Esophagus (tissue), 2 donors: ENCODE measurements at regions not wholly inside any gene's neighbourhood (a gene's known extent, or its start where the extent isn't known, plus 50 kb on each side); places are given as distances from the start of the nearest gene placed in this dataset.
A peak's percentile ranks its signal among the peaks of the same experiment; 100 is the strongest.

ENCODE experiments used
- H3K27ac ChIP-seq, 2 donors: one replicate each; pipeline ENCODE4 v1.5.1; 2013; ENCODE audit warnings: low read depth in 2 of 2, mild to moderate bottlenecking in 2 of 2, inconsistent platforms in 1 of 2, low read length in 1 of 2, moderate library complexity in 1 of 2
- H3K27me3 ChIP-seq, 2 donors: one replicate each; pipeline ENCODE4 v1.6.1; 2013; ENCODE audit warnings: low read length in 2 of 2, control low read depth in 1 of 2, mild to moderate bottlenecking in 1 of 2; ENCODE audit not compliant: insufficient read depth in 2 of 2, control insufficient read depth in 1 of 2
- H3K36me3 ChIP-seq, 2 donors: one replicate each; pipeline ENCODE4 v1.6.1; 2013; ENCODE audit warnings: low read length in 1 of 2; ENCODE audit not compliant: control insufficient read depth in 2 of 2, insufficient read depth in 2 of 2
- H3K4me1 ChIP-seq, 2 donors: one replicate each; pipeline ENCODE4 v1.6.1; 2013; ENCODE audit warnings: low read length in 1 of 2; ENCODE audit not compliant: control insufficient read depth in 2 of 2, insufficient read depth in 2 of 2
- H3K4me3 ChIP-seq, 2 donors: one replicate each; pipeline ENCODE4 v1.5.1; 2013; ENCODE audit warnings: low read length in 2 of 2, mild to moderate bottlenecking in 2 of 2, low read depth in 1 of 2, moderate library complexity in 1 of 2
- H3K9me3 ChIP-seq, 2 donors: one replicate each; pipeline ENCODE4 v1.6.1; 2013; ENCODE audit warnings: mild to moderate bottlenecking in 2 of 2, low read depth in 1 of 2, low read length in 1 of 2, moderate library complexity in 1 of 2; ENCODE audit not compliant: control insufficient read depth in 2 of 2, insufficient read depth in 1 of 2
- WGBS, 2 donors: extraction: QIAGEN DNeasy Blood & Tissue Kit; methylation state at CpG; one replicate each; pipeline ENCODE4 v1.1.7; 2013; 5-methylcytosine and 5-hydroxymethylcytosine counted together
- donor health status: healthy with polysubstance abuse.
- donor health status: Bipolar disorder and iron deficiency.

DNA sequence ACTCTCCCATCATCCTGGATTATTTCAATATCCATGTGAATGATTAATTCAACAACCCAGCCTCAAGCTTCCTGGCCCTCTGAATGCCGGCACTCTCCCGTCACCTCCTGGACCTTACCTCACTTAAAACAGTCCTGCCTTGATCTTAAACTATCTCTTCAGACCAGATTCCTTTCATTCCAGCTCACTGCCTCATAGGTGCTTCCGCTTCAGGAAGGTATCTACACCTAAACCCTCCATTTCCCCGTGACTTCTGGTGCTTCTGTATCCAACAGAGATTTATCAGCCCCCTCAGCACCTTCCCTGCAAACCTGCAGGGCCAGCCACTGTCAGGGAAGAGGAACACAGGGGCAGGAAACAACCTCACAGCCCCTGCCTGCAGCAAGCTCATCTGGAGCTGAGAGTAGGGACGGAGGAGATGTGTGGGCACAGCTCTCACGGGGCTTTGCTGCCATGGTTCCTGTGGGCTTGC is 98.9 kb upstream of the TJP1 start:
- H3K36me3 ChIP-seq, result no peaks in the 10 kb centered on the region
- 58 to 72% methylated on average over 6 of the region's 6 CpGs for WGBS, 2 donors
- H3K27me3 ChIP-seq, result no peaks in the 10 kb centered on the region
- H3K4me1 ChIP-seq, result peaks cover 2 to 3% of the 10 kb centered on the region in 2 donors
- H3K4me3 ChIP-seq, result no peak overlapping the region
- H3K27ac ChIP-seq, result peak overlapping the region in 1 of 2 donors; percentile 68
- H3K9me3 ChIP-seq, result no peaks in the 10 kb centered on the region

DNA sequence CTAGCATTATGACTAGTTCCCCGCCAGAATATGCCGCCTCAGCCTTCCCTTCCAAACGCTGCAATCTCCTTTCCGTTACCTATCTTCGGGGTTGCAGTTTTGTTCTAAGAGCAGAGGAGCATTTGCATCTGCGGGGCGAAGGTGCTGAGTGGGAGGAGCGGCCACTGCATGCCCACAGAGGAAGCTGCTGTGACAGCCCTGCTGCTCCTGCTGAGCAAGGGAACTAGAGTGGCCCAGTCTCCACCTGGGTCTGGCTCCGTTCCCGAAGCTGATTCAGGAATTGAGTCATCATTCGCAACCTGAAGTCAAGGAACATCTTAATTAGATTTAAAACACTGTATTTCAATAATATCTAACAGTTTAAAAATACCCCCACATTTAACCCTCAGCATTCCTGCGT is 98.2 kb upstream of the TJP1 start:
- H3K36me3 ChIP-seq, result no peaks in the 10 kb centered on the region
- no peak overlapping the region for H3K4me3 ChIP-seq
- H3K27me3 ChIP-seq, result no peaks in the 10 kb centered on the region
- H3K4me1 ChIP-seq, result peaks cover 2% of the 10 kb centered on the region in 2 donors
- H3K9me3 ChIP-seq, result no peaks in the 10 kb centered on the region
- H3K27ac ChIP-seq, result peak overlapping the region in 1 of 2 donors; percentile 9
- 60 to 67% methylated on average over 12 of the region's 12 CpGs for WGBS, 2 donors

DNA sequence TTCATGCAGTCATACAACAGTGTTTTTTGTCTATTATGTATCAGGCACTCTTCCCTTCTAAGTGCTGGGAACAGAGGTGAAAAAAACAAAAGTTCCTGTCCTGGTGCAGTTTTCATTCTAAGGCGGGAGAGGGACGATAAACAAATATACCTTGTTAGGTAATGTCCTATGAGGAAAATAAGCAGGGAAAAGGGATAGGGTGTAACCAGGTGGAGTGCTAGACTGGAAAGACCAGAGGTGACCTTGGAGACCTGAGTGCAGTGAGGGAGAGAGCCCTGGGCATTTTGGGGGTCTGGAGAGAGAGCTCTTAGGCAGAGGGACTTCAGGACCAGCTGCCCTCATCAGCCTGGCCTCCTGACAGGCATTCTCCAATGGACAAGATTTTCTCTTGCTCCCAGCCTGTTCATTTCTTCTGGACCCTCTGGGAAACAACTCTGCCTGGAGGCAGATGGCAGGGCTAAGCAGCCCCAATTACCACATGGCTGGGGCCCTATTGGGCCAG is 97.2 kb upstream of the TJP1 start:
- Histone ChIP-seq H3K9me3 (no peaks in the 10 kb centered on the region), H3K36me3 (no peaks in the 10 kb centered on the region), H3K27me3 (no peaks in the 10 kb centered on the region), H3K27ac (peak overlapping the region in 1 of 2 donors; percentile 9), H3K4me1 (peaks cover 2 to 3% of the 10 kb centered on the region in 2 donors), H3K4me3 (no peak overlapping the region)
- 91 to 92% methylated on average over 2 of the region's 2 CpGs for WGBS, 2 donors

DNA sequence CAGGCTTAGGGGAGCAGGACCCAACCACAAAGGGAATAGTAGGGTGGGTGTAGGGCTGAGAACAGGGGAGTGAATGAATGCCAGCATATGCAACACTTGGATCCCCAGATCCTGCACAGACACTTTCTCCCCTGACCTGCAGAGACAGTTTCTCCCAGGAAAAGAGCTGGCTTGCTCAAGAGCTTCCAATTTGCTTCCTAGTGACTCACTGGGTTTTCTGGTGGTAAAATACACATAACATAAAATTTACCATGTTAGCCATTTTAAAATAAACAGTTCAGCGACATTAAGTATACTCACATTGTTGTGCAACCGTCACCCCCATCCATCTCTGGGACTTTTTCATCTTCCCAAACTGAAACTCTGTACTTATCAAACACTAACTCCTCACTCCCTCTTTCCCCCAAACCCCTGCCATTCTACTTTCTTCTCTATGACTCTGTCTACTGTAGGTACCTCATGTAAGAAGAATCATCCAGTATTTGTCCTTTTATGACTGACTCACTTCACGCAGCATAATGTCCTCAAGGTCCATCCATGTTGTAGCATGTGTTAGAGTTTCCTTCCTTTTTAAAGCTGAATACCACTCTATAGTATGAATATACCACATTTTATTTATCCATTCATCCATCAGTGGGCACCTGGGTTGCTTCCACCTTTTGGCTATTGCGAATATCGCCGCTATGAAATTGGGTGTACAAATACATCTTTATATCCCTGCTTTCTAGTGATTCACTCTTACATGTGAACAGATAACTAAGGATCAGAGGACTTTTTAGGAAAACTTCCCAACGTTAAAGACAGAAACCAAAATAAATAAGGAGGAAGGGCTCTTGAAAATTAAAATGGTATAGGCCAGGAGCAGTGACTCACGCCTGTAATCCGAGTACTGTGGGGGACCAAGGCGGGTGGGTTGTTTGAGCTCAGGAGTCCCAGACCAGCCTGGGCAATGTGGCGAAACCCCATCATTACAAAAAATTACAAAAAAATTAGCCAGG is 95.6 kb upstream of the TJP1 start:
- Histone ChIP-seq H3K27ac (no peak overlapping the region), H3K36me3 (no peaks in the 10 kb centered on the region), H3K4me1 (peaks cover 2 to 3% of the 10 kb centered on the region in 2 donors), H3K9me3 (no peaks in the 10 kb centered on the region), H3K27me3 (no peaks in the 10 kb centered on the region), H3K4me3 (no peak overlapping the region)
- WGBS, 2 donors, result 86% methylated on average over 11 of the region's 11 CpGs

DNA sequence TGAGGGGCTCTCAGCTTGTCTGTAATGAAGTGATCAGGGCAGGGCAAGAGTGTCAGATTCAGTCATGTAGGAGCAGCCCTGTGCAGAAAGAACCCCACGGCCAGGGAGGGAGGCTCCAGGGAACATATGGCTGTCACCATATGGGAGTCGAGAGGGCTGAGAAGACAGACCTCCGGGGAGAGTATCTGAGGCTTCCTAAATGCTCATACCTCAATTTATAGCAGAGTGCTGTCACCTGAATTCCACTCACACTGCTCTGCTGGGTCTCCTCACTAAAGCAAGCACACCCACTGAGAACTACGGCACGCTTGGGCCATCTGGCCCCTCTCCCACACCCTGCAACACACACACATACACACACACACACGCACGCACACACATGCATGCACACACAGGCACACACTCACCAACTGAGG is 92.3 kb upstream of the TJP1 start:
- Histone ChIP-seq H3K36me3 (no peaks in the 10 kb centered on the region), H3K4me3 (no peak overlapping the region), H3K4me1 (peaks cover under 1 to 2% of the 10 kb centered on the region in 2 donors), H3K9me3 (no peaks in the 10 kb centered on the region), H3K27ac (no peak overlapping the region), H3K27me3 (no peaks in the 10 kb centered on the region)
- WGBS, 2 donors, result 52 to 68% methylated on average over 7 of the region's 7 CpGs

DNA sequence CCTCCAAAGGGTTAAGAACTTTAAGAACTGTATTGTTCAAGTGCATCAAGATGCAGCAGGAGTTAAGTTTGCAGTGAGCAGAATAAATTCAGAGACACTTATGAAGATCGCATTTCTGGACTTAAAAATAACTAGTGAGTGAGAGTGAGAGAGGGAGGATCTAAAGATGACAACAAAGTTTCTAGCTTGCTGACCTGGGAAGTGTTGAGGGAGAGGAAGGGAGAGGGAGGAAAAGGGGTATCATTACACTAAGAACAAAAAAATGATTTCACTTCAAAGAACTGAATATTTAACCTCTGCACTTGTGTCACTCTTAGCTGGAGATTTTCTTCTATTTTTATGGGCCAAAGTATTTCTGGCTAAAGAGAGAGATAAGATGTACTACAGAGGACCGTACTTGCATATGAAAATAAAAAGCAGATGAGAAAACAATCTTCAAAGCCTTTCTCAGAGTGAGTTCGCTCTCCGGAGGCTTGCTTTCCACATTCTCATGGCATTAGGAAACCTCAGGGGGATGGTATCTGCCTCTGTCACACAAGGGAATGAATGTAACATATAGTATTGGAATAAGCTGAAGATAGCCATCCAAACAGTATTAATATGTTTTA is 91.4 kb upstream of the TJP1 start:
- WGBS, 2 donors, result 54 to 60% methylated on average over 4 of the region's 4 CpGs
- no peak overlapping the region for H3K27ac ChIP-seq
- no peaks in the 10 kb centered on the region for H3K9me3 ChIP-seq
- H3K36me3 ChIP-seq, result no peaks in the 10 kb centered on the region
- H3K27me3 ChIP-seq, result no peaks in the 10 kb centered on the region
- H3K4me3 ChIP-seq, result no peak overlapping the region
- peaks cover 0 to 2% of the 10 kb centered on the region in 2 donors for H3K4me1 ChIP-seq

DNA sequence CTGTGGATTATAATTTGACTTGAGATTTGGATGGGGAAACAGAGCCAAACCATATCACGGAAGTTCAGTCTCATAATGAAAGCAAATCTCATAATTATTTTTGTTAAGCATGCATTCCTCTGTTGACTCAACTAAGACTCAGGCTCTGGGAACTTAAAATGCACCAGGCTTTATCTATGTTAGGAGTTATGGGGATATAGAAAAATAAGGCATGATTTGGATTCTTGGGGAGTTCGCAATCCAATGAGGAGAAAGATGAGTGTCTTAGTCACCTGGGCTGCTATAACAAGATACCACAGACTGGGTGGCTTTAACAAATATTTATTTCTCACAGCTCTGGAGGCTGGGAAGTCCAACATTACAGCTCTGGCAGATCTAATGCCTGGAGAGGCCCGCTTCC is 89.4 kb upstream of the TJP1 start:
- peaks cover 0 to 2% of the 10 kb centered on the region in 2 donors for H3K4me1 ChIP-seq
- no peak overlapping the region for H3K4me3 ChIP-seq
- no peaks in the 10 kb centered on the region for H3K36me3 ChIP-seq
- no peak overlapping the region for H3K27ac ChIP-seq
- no peaks in the 10 kb centered on the region for H3K27me3 ChIP-seq
- WGBS, 2 donors, result 58 to 71% methylated on average over 3 of the region's 3 CpGs
- no peaks in the 10 kb centered on the region for H3K9me3 ChIP-seq

DNA sequence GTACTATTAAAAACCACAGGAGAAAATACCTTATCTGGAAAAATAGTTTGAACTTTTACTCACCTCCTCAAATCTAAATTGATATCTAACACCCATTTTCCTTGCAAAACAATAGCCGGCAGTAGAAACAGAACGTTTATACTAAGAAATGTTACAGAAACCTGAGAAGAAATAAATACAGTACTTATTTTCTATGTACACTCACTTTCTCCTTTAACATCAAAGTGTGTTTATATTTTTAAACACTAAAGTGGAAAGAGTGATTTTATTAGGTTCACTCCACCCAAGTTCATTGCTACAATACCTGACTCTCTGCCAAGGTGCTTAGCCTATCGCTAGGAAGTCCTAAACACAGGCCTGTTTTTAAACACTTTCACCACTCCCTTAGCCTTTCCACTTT is 87.8 kb upstream of the TJP1 start:
- H3K9me3 ChIP-seq, result no peaks in the 10 kb centered on the region
- H3K4me1 ChIP-seq, result peaks cover 0 to 2% of the 10 kb centered on the region in 2 donors
- no peaks in the 10 kb centered on the region for H3K36me3 ChIP-seq
- 56 to 59% methylated on average over 3 of the region's 3 CpGs for WGBS, 2 donors
- H3K4me3 ChIP-seq, result no peak overlapping the region
- H3K27me3 ChIP-seq, result no peaks in the 10 kb centered on the region
- no peak overlapping the region for H3K27ac ChIP-seq

DNA sequence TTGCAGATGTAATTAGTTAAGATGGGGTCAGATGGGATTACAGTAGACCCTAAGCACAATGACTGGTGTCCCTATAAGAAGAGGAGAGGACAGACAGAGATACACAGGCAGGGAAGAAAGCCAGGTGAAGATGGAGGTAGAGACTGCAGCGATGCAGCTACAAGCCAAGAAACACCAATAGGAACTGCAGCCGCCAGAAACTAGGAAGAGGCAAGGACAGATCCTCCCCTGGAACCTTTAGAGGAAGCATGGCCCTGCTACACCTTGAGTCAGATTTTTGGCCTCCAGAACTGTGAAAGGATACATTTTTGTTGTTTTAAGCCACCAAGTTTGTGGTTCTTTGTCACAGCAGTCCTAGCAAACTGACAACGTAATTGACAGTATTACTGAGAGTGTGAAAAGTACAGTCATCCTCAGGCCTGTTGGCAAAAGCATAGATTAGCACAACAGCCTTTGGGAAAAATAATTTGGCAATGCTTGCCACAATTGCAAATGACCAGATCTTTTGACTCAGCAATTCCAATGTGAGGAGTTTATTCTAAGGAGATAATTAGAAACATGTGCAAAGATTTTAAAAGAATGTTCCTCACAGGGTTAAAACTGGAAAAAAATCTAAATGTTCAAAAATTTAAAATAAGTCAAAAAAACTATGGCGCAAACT is 82.6 kb upstream of the TJP1 start:
- 52 to 69% methylated on average over 4 of the region's 4 CpGs for WGBS, 2 donors
- no peak overlapping the region for H3K4me3 ChIP-seq
- no peak overlapping the region for H3K27ac ChIP-seq
- no peaks in the 10 kb centered on the region for H3K9me3 ChIP-seq
- no peaks in the 10 kb centered on the region for H3K4me1 ChIP-seq
- no peaks in the 10 kb centered on the region for H3K27me3 ChIP-seq
- no peaks in the 10 kb centered on the region for H3K36me3 ChIP-seq
